GM12874 (cell line): ENCODE measurements at regions not wholly inside any gene's neighbourhood (a gene's known extent, or its start where the extent isn't known, plus 50 kb on each side); places are given as distances from the start of the nearest gene placed in this dataset.

Experiments
- CTCF ChIP-seq: IDR thresholded peaks from 2 replicates; pipeline ENCODE4 v1.5.1; 2011; ENCODE audit warnings: low read depth, mild to moderate bottlenecking, control low read depth, low read length, moderate library complexity; ENCODE audit not compliant: insufficient read depth

GRCh38 chr11:82308979-82309378 lies 424.7 kb downstream of the FAM181B start:
- no peak for TF ChIP-seq CTCF

GRCh38 chr11:82305123-82305522 lies 428.5 kb downstream of the FAM181B start:
- no peak for TF ChIP-seq CTCF

GRCh38 chr11:82303671-82304070 lies 430.0 kb downstream of the FAM181B start:
- no peak for TF ChIP-seq CTCF

- no peak for TF ChIP-seq CTCF
Measured at GRCh38 chr11:82288471-82288870, 445.2 kb downstream of the FAM181B start.

- no peak for TF ChIP-seq CTCF
Measured at GRCh38 chr11:82270870-82271269, 462.8 kb downstream of the FAM181B start.

GRCh38 chr11:82268627-82269026 lies 465.0 kb downstream of the FAM181B start:
- no peak for TF ChIP-seq CTCF

GRCh38 chr11:82267186-82267585 lies 466.5 kb downstream of the FAM181B start:
- TF ChIP-seq CTCF: no peak

GRCh38 chr11:82261367-82261766 lies 472.3 kb downstream of the FAM181B start:
- no peak for TF ChIP-seq CTCF
